Caco-2 (cell line): ENCODE measurements at regions not wholly inside any gene's neighbourhood (a gene's known extent, or its start where the extent isn't known, plus 50 kb on each side); places are given as distances from the start of the nearest gene placed in this dataset.

Source experiments
- BruUV-seq: library from RNA; stranded (reverse); fragments of 400-500 nt; replicated peaks from 2 replicates; lab custom pipeline; 2021; lab: Mats Ljungman, UMichigan
- CTCF ChIA-PET: fragments of 300-600 bp; sonication (Branson Sonifier 250); formaldehyde crosslinking; loops from one replicate; lab custom pipeline; 2022; ENCODE audit warnings: antibody characterized with exemption; lab: Charles Lee
- POLR2A ChIA-PET: fragments of 300-600 bp; sonication (Branson Sonifier 250); formaldehyde crosslinking; loops from one replicate; lab custom pipeline; 2022; ENCODE audit warnings: antibody characterized with exemption; lab: Charles Lee
- DNase-seq, 2 experiments: peaks; one replicate each; pipeline versions ENCODE4 v3.0.0 to v3.0.0-alpha.2; 2020 to 2022
- H3K27me3 ChIP-seq: replicated peaks from 2 replicates; pipeline ENCODE4 v1.6.0; 2011; ENCODE audit warnings: low read length; ENCODE audit not compliant: control insufficient read depth, insufficient read depth
- H3K36me3 ChIP-seq: 2 replicates; pipeline ENCODE4 v1.5.1; 2011; ENCODE audit warnings: low read length; ENCODE audit not compliant: control insufficient read depth, insufficient read depth
- H3K4me1 ChIP-seq: fragments of 250-450 bp; sonication (Bioruptor Pico); 2 replicates; pipeline ENCODE4 v1.5.1; 2020; ENCODE audit warnings: mild to moderate bottlenecking
- H3K4me3 ChIP-seq: 2 replicates; pipeline ENCODE4 v1.5.1; 2011; ENCODE audit warnings: low read depth, mild to moderate bottlenecking, control low read depth, low read length
- H3K9me3 ChIP-seq: fragments of 250-450 bp; sonication (Bioruptor Pico); 2 replicates; pipeline ENCODE4 v1.5.1; 2020; ENCODE audit warnings: mild to moderate bottlenecking, moderate library complexity
- H3K27ac Mint-ChIP-seq: one replicate; pipeline ENCODE4 v1.8.0; 2022; ENCODE audit warnings: mixed read lengths; ENCODE audit not compliant: unreplicated experiment
- H3K27me3 Mint-ChIP-seq: one replicate; pipeline ENCODE4 v1.8.0; 2022; ENCODE audit warnings: mixed read lengths; ENCODE audit not compliant: insufficient read depth, unreplicated experiment
- H3K36me3 Mint-ChIP-seq: one replicate; pipeline ENCODE4 v1.8.0; 2022; ENCODE audit warnings: mild to moderate bottlenecking, mixed read lengths; ENCODE audit not compliant: insufficient read depth, unreplicated experiment
- H3K4me1 Mint-ChIP-seq: one replicate; pipeline ENCODE4 v1.8.0; 2022; ENCODE audit warnings: low read depth, mixed read lengths; ENCODE audit not compliant: unreplicated experiment
- H3K4me3 Mint-ChIP-seq: one replicate; pipeline ENCODE4 v1.8.0; 2022; ENCODE audit warnings: mild to moderate bottlenecking, moderate library complexity, mixed read lengths; ENCODE audit not compliant: unreplicated experiment
- H3K9me3 Mint-ChIP-seq: one replicate; pipeline ENCODE4 v1.8.0; 2022; ENCODE audit warnings: mixed read lengths; ENCODE audit not compliant: unreplicated experiment
- CTCF ChIP-seq, 2 experiments: fragments of 200-600 bp in 1 of 2; IDR thresholded peaks; 1 replicate in 1 of 2; 2 replicates in 1 of 2; pipeline versions ENCODE4 v1.5.1 to v1.8.0; 2011 to 2022; ENCODE audit warnings: antibody characterized with exemption in 1 of 2, control low read depth in 1 of 2, inconsistent platforms in 1 of 2, low read depth in 1 of 2, low read length in 1 of 2, mild to moderate bottlenecking in 1 of 2, moderate library complexity in 1 of 2; ENCODE audit not compliant: insufficient read depth in 1 of 2, severe bottlenecking in 1 of 2, unreplicated experiment in 1 of 2
- intact Hi-C: fragments of 100-400 bp; cut with micrococcal nuclease; formaldehyde crosslinking; loops from one replicate; pipeline ENCODE4 v1.10.0; 2022; ENCODE audit not compliant: unreplicated experiment

- H3K4me3 ChIP-seq, result no peak overlapping the region
- H3K9me3 ChIP-seq, result no peaks in the 10 kb centered on the region
- H3K4me1 ChIP-seq, result no peaks in the 10 kb centered on the region
- no peak overlapping the region for H3K27ac Mint-ChIP-seq
- DNase-seq, result peak; percentile 33 to 36
- no peak overlapping the region for H3K4me3 Mint-ChIP-seq
- no peaks in the 10 kb centered on the region for H3K27me3 ChIP-seq
- ChIA-PET CTCF (no interaction called here), POLR2A (no interaction called here)
- no peaks in the 10 kb centered on the region for H3K9me3 Mint-ChIP-seq
- intact Hi-C loops, result loop anchor here (5.0 kb wide), 1 partner anchor 72 kb away; no protein-coding TSS in a partner anchor
- no peaks in the 10 kb centered on the region for H3K36me3 Mint-ChIP-seq
- peak; percentile 34 to 49 for TF ChIP-seq CTCF (IDR thresholded peaks at IDR 0.05; ENCODE audit: insufficient read depth in 1 of 2, low read depth in 1 of 2, low read length in 1 of 2, severe bottlenecking in 1 of 2, unreplicated experiment in 1 of 2)
- no peaks in the 10 kb centered on the region for H3K36me3 ChIP-seq
- no TSS peak for BruUV-seq
- peaks cover 12% of the 10 kb centered on the region for H3K4me1 Mint-ChIP-seq
- no peaks in the 10 kb centered on the region for H3K27me3 Mint-ChIP-seq
These were observed 2041.4 kb upstream of the CDH9 start for GRCh38 chr5:29079771-29080170.

GRCh38 chr5:29077451-29077850 lies 2039.1 kb upstream of the CDH9 start:
- no TSS peak for BruUV-seq
- ChIA-PET CTCF (no interaction called here), POLR2A (no interaction called here)
- intact Hi-C loops, result loop anchor here (5.0 kb wide), 1 partner anchor 70 kb away; no protein-coding TSS in a partner anchor
- no peaks in the 10 kb centered on the region for H3K9me3 Mint-ChIP-seq
- DNase-seq, result no peak
- H3K4me1 Mint-ChIP-seq, result peaks cover 12% of the 10 kb centered on the region
- Histone ChIP-seq H3K4me1 (no peaks in the 10 kb centered on the region), H3K36me3 (no peaks in the 10 kb centered on the region), H3K27me3 (no peaks in the 10 kb centered on the region), H3K9me3 (no peaks in the 10 kb centered on the region), H3K4me3 (no peak overlapping the region)
- H3K4me3 Mint-ChIP-seq, result no peak overlapping the region
- no peaks in the 10 kb centered on the region for H3K36me3 Mint-ChIP-seq
- no peaks in the 10 kb centered on the region for H3K27me3 Mint-ChIP-seq
- H3K27ac Mint-ChIP-seq, result no peak overlapping the region
- TF ChIP-seq CTCF (IDR thresholded peaks at IDR 0.05; ENCODE audit: insufficient read depth in 1 of 2, low read depth in 1 of 2, low read length in 1 of 2, severe bottlenecking in 1 of 2, unreplicated experiment in 1 of 2), result no peak

- peaks cover 18% of the 10 kb centered on the region for H3K4me1 ChIP-seq
- Mint-ChIP-seq H3K4me1 (no peaks in the 10 kb centered on the region), H3K36me3 (no peaks in the 10 kb centered on the region), H3K27me3 (peaks cover 4% of the 10 kb centered on the region), H3K9me3 (peaks cover 9% of the 10 kb centered on the region), H3K4me3 (no peak overlapping the region), H3K27ac (no peak overlapping the region)
- no peaks in the 10 kb centered on the region for H3K27me3 ChIP-seq
- DNase-seq, result no peak
- no TSS peak for BruUV-seq
- no peaks in the 10 kb centered on the region for H3K36me3 ChIP-seq
- intact Hi-C loops, result no loop called here
- ChIA-PET CTCF (no interaction called here), POLR2A (no interaction called here)
- no peak overlapping the region for H3K4me3 ChIP-seq
- H3K9me3 ChIP-seq, result peaks cover 9% of the 10 kb centered on the region; the same call in 1 of the 2 replicates
- TF ChIP-seq CTCF (IDR thresholded peaks at IDR 0.05; ENCODE audit: insufficient read depth in 1 of 2, low read depth in 1 of 2, low read length in 1 of 2, severe bottlenecking in 1 of 2, unreplicated experiment in 1 of 2), result no peak
These were observed 2030.7 kb upstream of the CDH9 start for GRCh38 chr5:29069104-29069402.
